Left forelimb (tissue), 1 donor: ENCODE measurements at regions not wholly inside any gene's neighbourhood (a gene's known extent, or its start where the extent isn't known, plus 50 kb on each side); places are given as distances from the start of the nearest gene placed in this dataset.
"Not testable (repeated sequence)": the region's sequence is repeated elsewhere in the genome, so short reads cannot be mapped to it uniquely, and the experiment has no call there.

ENCODE experiments used
- DNase-seq: peaks from one replicate; pipeline ENCODE4 v3.0.0-alpha.2; 2018; ENCODE audit warnings: low spot score

DNA sequence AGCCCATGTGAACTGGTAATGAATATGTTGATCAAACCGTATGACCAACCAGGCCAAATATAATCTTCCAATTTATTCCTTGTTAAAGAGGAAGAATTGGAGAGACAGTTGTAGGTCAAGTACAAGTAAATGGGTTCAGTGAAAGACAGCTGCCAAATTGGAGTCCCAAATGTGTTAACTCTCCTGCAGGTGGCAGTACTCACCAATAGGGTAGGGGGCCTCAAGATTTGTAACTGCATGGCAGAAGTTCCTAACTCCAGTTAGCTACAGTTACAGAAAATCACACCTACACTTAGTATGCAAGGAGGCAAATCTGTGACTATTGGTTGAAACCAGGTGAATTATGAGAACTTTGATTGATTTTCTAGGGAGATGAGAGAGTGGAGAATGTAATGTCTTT is 278.0 kb downstream of the ZBBX start:
- no peak for DNase-seq

DNA sequence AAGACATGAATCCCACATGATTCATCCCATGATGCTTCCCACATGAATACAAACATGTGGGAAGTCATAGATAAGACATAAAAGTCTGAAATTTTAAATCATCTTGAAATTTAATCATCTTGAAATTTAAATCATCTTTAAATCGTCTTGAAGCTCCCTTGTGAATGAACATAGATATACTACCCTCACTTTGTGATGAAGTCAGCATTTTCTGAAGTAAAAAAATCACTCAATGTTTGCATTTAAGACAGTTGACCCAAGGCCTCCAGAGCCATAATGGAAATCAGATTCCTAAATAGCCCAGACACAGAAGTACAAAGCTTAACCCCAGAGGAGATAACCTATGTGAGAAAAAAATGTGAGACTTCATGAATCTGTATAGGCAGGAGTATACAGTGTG is 279.4 kb downstream of the ZBBX start:
- DNase-seq: no peak

DNA sequence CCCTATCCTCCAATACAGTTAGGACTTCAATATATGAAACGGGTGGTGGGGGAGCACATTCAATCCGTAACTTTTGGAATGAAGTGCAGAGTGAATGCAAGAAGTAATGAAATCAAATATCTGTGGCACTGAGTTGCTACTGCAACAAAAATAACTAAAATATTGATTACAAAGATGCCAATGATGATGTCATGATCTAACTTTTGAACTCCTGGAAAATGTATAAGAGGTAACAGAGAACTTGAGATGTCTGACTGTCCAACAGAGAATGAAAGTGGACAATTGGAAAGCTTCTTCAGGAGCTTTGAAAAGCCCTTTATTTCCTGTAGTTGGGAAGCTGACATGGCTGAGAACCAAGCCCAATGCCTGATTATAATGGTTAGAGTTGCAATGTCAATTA is 279.9 kb downstream of the ZBBX start:
- DNase-seq: no peak

DNA sequence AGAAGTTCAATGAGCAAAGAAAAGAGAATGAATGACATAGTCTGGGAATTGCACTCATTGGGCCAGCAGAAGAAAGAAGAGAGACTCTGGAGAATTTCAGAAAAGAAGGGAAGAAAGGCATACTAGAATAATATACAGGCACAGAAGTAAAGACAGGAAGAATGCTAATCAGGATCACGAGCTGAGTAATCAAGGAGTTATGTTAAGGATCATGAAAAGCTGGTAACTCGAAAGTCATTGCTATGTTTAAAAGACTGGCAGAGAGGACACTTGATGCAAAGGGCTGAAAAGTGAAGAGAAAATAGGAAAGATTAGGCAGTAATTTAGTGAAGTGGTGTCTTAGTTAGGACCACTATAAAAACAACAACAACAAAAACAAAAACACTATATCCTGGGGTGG is 284.1 kb downstream of the ZBBX start:
- DNase-seq: no peak

- DNase-seq: no peak
These were observed 285.5 kb downstream of the ZBBX start for GRCh38 chr3:167094632-167095031.

GRCh38 chr3:167091226-167091625 is 288.9 kb downstream of the ZBBX start:
- no peak for DNase-seq

- no peak for DNase-seq
These were observed 295.6 kb downstream of the ZBBX start for GRCh38 chr3:167084545-167084944.

GRCh38 chr3:167078070-167078622 is 302.0 kb downstream of the ZBBX start:
- no peak for DNase-seq

DNA sequence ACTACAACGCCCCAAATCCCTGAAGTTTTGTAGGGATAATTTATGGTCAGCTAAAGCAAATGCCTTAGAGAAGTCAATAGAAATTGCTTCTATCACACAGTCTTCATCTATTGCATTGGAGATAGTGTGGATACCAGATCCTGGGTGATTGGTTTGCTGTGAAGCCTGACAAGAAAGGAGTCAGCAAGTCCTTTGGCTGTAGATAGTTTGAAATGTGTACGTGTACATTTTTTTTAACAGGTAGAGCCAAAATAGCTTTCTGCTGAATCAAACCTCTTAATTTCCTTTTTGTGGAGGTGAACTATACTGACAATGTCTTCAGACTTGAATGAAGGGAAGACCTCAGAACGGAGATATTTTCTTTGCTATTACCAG is 312.3 kb downstream of the ZBBX start:
- DNase-seq: no peak

GRCh38 chr3:167066977-167067786 is 312.9 kb downstream of the ZBBX start:
- no peak for DNase-seq

DNA sequence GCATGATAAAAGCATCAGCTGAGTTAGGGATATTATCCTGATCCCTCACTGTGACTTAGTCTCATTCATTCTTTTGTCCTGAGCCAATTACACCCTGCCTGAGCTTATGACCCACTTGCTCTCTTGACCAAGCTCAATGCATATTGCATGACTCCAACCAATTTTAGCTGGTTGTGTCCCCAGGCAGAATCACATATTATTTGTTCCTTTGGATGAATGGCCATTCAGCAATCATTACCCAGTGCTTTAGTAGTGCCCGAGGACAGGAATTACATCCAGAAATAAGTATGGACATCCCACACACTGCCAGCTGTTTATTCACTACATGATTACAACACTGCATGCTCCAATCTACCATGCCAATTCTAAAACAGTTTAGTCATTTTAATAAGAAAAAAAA is 322.5 kb downstream of the ZBBX start:
- no peak for DNase-seq

GRCh38 chr3:167054926-167055325 is 325.2 kb downstream of the ZBBX start:
- no peak for DNase-seq

GRCh38 chr3:167051421-167051820 is 328.7 kb downstream of the ZBBX start:
- DNase-seq: no peak

DNA sequence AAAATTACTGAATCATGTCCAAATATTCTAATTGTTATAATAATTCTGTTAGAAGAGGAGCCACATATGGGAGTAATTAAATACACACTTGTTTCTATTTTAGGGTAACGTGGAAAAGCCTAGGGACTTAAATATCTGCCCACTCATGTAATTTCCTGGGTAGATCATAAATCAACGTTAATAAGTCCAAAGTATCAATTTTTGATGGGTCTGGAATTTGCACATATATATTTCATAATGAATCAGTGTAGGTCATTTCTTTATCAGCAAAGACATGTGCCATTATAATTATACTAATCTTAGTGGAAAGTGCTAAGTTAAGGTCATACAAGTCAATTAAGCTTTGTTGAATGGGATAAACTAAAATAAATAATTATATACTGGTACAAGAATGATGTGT is 346.2 kb downstream of the ZBBX start:
- no peak for DNase-seq

- DNase-seq: no peak
These were observed 347.7 kb downstream of the ZBBX start for GRCh38 chr3:167032267-167032876.

DNA sequence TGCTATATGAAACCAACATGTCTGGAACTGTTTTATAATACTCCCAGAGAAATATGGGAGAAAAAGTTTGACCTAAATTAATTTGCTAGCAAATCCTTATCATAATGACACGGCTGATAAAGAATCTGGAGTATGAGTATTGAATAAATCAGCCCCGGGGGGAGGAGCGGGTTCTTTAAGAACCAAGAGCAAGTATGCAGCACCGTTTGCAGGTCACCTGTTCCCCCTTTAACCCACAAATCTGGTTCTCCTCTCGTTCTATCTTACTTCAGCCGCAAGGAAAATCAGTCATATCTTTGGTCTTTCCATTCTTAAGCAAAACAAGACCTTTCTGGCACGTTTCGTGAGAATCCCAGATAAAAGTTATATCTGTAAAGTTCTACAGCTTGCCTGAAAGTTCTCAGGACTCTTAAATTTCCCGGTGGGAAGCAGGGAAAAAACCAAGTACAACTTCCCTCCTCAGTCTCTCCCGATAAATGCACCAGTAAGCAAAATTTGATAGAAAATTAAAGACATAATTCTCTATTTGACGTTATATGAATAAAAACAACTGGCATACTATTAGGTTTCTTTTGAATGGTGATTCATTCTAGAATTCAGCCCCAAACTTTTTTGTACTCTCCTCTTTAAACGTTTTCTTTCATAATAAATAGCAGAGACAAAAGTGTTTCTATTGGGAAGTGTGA is 348.6 kb downstream of the ZBBX start:
- no peak for DNase-seq

DNA sequence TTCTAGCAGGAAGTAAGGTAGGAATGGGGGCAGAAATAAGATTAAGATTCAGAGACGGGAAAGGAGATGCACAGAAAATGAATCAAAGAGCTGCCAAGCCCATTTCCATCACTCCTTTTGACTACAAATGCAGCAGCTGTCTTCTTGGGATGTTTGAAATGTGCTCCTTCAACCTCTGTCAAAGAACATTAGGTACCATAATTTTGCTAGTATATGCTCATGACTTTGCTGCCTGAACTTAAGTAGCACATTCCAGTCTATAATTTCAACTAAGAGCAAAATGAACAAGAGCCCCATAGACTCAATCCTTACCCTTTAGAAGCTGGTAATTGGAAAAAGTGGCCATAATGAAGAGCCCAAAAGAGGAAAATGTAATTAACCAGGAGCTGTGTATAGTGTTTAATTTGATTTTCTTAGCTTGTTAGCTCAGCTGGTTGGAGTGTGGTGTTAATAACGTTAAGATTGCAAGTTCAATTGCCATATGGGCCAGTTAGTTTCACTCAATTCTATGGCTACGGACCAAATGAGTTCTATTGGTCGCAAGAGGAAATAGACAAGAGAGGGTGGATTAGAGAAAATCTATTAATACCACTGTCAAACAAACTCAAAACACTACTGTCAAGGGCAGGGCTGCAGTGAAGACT is 349.9 kb downstream of the ZBBX start:
- DNase-seq: no peak

- not testable (repeated sequence) for DNase-seq
These were observed 360.6 kb downstream of the ZBBX start for GRCh38 chr3:167019503-167019902.

- not testable (repeated sequence) for DNase-seq
These were observed 361.4 kb downstream of the ZBBX start for GRCh38 chr3:167018591-167019111.

DNA sequence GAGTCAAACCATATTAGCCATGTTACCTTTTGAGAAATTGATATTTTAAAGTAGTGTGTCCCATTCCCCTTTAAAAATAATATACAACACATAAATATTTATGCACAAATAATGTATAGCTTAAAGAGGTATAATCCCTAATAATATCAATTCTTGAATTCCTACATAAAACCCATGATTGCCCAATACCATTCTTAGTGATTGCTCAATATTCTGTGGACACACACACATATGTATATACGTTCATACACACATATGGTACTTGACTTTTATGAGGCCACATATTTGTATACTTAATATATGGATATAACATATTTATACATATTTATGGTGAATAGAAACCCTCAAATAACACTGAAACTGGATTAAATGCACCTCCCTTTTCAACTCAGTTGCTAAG is 367.4 kb downstream of the ZBBX start:
- DNase-seq: no peak

DNA sequence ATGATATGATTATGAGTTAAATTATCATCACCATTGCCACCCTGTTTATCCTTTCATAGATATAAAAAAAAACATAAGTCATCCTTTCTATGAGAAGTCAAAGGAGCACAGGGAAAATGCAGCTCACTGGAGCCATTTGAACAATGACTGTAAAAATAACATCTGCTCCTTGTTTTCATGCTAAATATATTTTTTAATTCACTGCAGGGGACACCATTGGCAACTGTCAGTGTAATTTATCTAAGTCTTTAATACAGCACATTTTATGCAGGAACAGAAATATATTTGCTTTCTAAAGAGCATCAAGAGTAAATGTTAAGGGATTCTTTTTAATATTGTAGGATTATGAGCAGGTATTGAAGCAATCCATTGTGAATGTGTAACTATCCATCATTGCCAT is 371.3 kb downstream of the ZBBX start:
- DNase-seq: no peak

DNA sequence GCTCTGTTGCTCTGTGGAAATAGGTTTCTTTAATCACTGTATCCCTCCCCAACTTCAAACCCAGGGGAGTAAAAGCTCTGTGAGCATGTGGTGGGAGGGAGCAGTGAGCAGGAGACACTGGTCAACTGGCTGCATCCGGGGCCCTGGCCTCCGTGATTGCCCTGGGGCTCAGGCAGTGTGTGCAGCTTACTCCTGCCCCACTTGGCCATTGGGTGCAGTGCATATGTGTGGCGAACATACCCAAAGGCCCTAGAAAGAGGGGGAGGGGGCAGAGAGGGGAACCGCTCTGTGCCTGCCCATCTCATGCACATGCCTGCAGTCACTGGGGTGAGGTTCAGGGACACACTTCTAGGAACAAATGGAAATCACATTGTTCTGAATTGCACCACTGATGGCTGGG is 378.7 kb downstream of the ZBBX start:
- no peak for DNase-seq
